HFFc6 (cell line): ENCODE measurements at regions not wholly inside any gene's neighbourhood (a gene's known extent, or its start where the extent isn't known, plus 50 kb on each side); places are given as distances from the start of the nearest gene placed in this dataset.
"Not testable (repeated sequence)": the region's sequence is repeated elsewhere in the genome, so short reads cannot be mapped to it uniquely, and the experiment has no call there.

Source experiments
- DNase-seq: peaks from one replicate; pipeline ENCODE4 v3.0.0-alpha.2; 2018
- H3K27ac Mint-ChIP-seq: 2 replicates; pipeline ENCODE4 v1.8.0; 2020; ENCODE audit warnings: mild to moderate bottlenecking, mixed read lengths
- H3K27me3 Mint-ChIP-seq: 2 replicates; pipeline ENCODE4 v1.8.0; 2021; ENCODE audit warnings: mild to moderate bottlenecking, moderate library complexity, mixed read lengths; ENCODE audit not compliant: insufficient read depth
- H3K36me3 Mint-ChIP-seq: 2 replicates; pipeline ENCODE4 v1.8.0; 2021; ENCODE audit warnings: low read depth, mixed read lengths
- H3K4me1 Mint-ChIP-seq: 2 replicates; pipeline ENCODE4 v1.8.0; 2020; ENCODE audit warnings: low read depth, mixed read lengths
- H3K4me3 Mint-ChIP-seq: 2 replicates; pipeline ENCODE4 v1.8.0; 2020; ENCODE audit warnings: mild to moderate bottlenecking, moderate library complexity, mixed read lengths
- H3K9me3 Mint-ChIP-seq: 2 replicates; pipeline ENCODE4 v1.8.0; 2020; ENCODE audit warnings: mild to moderate bottlenecking, mixed read lengths
- TF ChIP-seq, protein P1 (sequence below): fragments of 200-600 bp; sonication (generic); IDR thresholded peaks from 2 replicates; pipeline ENCODE4 v1.5.0; 2021; ENCODE audit warnings: antibody characterized with exemption, mild to moderate bottlenecking

DNA sequence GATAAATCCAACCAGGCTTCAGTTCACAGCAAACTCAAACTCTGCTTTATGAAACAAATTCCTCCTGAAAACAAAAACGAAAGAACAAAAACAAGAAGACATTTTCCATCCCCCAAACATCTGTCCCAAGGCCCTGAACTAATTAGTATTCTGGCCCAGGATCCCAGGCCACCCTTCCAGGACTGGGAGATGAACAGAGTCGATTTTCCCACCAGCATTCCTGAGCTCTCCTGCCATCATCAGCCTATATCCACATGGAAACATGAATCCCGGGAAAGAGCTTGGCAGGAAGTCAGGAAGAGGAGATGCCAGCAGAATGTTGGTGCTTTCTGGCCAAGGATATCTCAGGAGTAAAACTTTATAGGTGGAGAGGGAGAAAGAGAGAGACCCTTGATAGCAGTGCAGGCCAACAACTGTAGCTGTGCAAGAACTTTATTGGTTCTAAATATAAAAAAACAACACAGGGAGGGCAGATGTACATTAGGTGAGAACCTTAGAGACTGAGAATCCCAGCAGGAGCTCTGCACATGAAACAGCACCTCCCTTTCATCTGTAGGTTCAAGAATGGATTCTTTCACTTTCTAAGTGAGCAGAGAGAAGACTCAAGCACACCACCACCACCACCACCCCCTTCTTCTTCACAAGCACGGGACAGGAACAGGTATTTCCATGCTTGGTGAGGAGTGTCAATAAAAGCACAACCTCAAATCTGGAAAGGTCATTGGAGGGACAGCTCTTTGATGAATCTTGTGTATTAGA is 190.7 kb upstream of the TAS2R1 start:
- Mint-ChIP-seq H3K4me1 (peaks cover 25% of the 10 kb centered on the region), H3K9me3 (no peaks in the 10 kb centered on the region), H3K27me3 (no peaks in the 10 kb centered on the region; the same call in 1 of the 2 replicates), H3K27ac (peak overlapping the region; percentile 14), H3K36me3 (no peaks in the 10 kb centered on the region), H3K4me3 (peak overlapping the region; percentile 54)
- TF ChIP-seq, protein P1, sequence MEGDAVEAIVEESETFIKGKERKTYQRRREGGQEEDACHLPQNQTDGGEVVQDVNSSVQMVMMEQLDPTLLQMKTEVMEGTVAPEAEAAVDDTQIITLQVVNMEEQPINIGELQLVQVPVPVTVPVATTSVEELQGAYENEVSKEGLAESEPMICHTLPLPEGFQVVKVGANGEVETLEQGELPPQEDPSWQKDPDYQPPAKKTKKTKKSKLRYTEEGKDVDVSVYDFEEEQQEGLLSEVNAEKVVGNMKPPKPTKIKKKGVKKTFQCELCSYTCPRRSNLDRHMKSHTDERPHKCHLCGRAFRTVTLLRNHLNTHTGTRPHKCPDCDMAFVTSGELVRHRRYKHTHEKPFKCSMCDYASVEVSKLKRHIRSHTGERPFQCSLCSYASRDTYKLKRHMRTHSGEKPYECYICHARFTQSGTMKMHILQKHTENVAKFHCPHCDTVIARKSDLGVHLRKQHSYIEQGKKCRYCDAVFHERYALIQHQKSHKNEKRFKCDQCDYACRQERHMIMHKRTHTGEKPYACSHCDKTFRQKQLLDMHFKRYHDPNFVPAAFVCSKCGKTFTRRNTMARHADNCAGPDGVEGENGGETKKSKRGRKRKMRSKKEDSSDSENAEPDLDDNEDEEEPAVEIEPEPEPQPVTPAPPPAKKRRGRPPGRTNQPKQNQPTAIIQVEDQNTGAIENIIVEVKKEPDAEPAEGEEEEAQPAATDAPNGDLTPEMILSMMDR: no peak
- no peak for DNase-seq

DNA sequence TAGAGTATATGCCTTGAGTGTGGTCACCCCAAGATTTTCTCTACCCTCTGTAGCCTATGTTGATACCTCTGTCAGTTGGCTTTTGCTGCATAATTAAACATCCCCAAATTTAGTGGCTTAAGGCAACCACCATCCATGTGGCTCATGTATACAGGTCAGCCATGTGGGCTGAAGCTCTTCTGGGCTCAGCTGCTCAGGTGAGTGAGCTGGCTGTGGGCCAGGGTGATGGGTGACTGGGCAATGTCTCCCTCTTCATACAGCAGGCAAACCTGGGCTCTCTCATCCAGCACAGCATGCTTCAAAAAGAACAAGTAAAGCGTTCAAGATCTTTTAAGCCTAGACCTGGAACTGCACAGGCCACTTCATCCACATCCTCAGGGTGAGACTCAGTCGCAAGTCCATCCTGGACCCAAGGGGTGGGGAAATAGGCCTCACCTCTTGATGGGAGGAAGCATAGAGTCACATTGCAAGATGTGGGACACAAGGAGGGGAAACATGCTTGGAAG is 188.2 kb upstream of the TAS2R1 start:
- Mint-ChIP-seq H3K27me3 (no peaks in the 10 kb centered on the region; the same call in 1 of the 2 replicates), H3K4me1 (peaks cover 25% of the 10 kb centered on the region), H3K36me3 (no peaks in the 10 kb centered on the region), H3K27ac (no peak overlapping the region), H3K4me3 (no peak overlapping the region), H3K9me3 (no peaks in the 10 kb centered on the region)
- no peak for DNase-seq
- TF ChIP-seq, protein P1: no peak

DNA sequence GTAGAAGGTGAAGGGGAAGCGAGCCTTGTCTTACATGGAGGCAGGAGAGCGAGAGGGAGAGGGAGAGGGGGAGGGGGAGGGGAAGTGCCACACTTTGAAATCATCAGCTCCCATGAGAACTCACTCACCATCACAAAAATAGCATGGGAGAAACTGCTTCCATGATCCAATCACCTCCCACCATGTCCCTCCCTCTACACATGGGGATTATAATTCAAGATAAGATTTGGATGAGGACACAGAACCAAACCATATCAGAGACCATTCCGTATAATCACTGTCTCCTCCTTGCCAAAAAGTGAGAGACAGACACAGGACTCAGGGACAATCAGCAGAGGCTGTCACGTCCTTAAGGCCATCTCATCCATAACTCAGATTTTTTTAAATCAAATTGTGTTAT is 187.7 kb upstream of the TAS2R1 start:
- Mint-ChIP-seq H3K9me3 (no peaks in the 10 kb centered on the region), H3K27me3 (no peaks in the 10 kb centered on the region; the same call in 1 of the 2 replicates), H3K4me1 (peaks cover 22% of the 10 kb centered on the region), H3K36me3 (no peaks in the 10 kb centered on the region), H3K27ac (no peak overlapping the region), H3K4me3 (no peak overlapping the region)
- TF ChIP-seq, protein P1: no peak
- DNase-seq: no peak

DNA sequence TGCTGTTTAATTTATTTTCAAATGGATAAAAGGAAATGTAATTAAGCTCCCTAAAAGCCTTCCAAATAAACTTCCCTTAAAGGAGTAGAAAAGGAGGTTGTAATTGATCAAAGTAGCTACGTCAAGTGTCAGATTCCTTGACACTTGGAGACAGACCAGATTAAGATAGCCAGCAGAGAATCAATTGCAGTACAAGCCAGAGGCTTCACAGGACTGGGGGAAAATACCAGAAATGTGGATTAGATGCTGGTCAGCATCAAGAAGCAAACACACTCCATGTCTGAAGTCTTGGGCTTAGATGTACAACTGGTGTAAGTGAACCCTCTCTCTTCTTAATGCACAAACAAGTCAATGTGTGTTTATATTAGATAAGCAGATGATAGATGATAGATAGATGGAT is 184.9 kb upstream of the TAS2R1 start:
- Mint-ChIP-seq H3K4me1 (peaks cover 2% of the 10 kb centered on the region; the same call in 1 of the 2 replicates), H3K4me3 (no peak overlapping the region), H3K9me3 (no peaks in the 10 kb centered on the region), H3K36me3 (no peaks in the 10 kb centered on the region), H3K27ac (no peak overlapping the region), H3K27me3 (no peaks in the 10 kb centered on the region; the same call in none of the 2 replicates)
- TF ChIP-seq, protein P1: no peak
- DNase-seq: no peak

DNA sequence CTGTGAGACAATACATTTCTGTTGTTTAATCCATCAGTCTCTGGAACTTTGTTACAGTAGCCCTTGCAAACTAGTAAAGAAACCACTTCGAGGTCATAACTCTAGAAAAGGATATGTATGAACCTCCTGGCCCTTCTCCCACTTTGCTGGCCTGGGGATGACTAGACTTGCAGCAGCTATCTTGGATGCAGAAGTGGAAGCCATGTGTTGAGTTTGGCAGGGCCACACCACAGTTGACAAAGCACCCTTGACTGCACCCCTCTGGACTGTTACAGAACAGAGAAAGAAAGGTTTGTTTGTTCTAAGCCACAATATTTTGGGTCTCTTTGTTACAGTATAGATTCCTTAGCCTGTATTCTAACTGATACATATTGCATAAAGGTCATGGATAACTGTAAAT is 183.2 kb upstream of the TAS2R1 start:
- no peaks in the 10 kb centered on the region for H3K36me3 Mint-ChIP-seq
- TF ChIP-seq, protein P1: no peak
- H3K27me3 Mint-ChIP-seq: no peaks in the 10 kb centered on the region; the same call in 1 of the 2 replicates
- H3K4me1 Mint-ChIP-seq: no peaks in the 10 kb centered on the region
- DNase-seq: no peak
- no peak overlapping the region for H3K4me3 Mint-ChIP-seq
- no peaks in the 10 kb centered on the region for H3K9me3 Mint-ChIP-seq
- no peak overlapping the region for H3K27ac Mint-ChIP-seq

DNA sequence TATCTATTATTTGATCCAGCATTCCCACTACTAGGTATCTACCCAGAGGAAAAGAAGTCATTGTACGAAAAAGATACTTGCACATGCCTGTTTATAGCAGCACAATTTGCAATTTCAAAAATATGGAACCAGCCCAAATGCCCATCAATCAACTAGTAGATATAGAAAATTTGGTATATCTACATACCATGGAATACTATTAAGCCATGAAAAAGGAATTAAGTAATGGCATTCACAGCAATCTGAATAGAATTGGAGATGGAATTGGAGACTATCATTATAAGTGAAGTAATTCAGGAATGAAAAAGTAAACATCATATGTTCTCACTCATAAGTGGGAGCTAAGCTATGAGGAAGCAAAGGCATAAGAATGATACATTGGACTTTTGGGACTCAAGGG is 177.2 kb upstream of the TAS2R1 start:
- not testable (repeated sequence) for H3K4me3 Mint-ChIP-seq, H3K27me3 Mint-ChIP-seq, H3K4me1 Mint-ChIP-seq, H3K36me3 Mint-ChIP-seq, H3K27ac Mint-ChIP-seq, DNase-seq, H3K9me3 Mint-ChIP-seq
